ENCODE measurements at regions not wholly inside any gene's neighbourhood (a gene's known extent, or its start where the extent isn't known, plus 50 kb on each side); places are given as distances from the start of the nearest gene placed in this dataset.

DNA sequence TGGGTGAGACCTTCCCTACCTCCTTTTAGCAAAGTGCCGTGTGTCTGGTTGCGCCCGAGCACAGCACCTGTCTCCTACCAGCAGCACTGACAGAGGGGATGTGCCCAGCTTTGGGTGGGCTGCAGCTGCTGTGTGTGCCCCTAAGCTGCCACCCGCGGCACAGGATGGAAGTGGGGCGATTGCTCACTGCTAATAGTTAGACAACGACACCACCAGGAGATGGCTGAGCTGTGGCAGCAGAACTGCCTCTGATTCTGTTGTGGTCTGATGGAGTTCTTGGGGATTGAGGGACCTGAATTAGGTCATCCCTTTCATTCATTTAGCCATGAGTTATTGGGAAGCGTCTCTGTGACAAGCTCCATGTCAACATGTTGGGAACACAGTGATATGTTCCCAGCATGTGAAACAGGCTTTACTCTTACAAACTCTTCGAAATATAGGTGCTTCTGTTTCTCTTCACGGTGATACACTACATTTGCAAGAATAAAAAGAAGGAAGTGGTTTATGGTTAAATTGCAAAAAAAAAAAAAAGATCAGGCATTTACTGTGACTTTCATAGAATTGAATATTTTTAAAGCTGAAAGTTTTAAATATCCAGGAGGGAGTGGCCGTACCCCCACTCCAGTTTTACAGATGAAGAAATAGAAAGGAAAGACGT lies 184.4 kb downstream of the MAF start:
- Histone ChIP-seq H3K4me1 (ENCODE audit: control insufficient read depth, extremely low read depth, insufficient read depth, low read length) (no peaks in the 10 kb centered on the region), H4K20me1 (ENCODE audit: control insufficient read depth, extremely low read depth, insufficient read depth, low read length) (no peaks in the 10 kb centered on the region), H3K4me3 (ENCODE audit: control insufficient read depth in 2 of 3, extremely low read depth in 1 of 3, insufficient read depth in 2 of 3, low read depth in 1 of 3, low read length in 3 of 3) (no peak overlapping the region), H3K9me3 (ENCODE audit: control insufficient read depth, low read depth, low read length) (no peaks in the 10 kb centered on the region), H3K79me2 (ENCODE audit: control insufficient read depth, insufficient read depth, low read length) (no peaks in the 10 kb centered on the region), H3K27me3 (ENCODE audit: control insufficient read depth, extremely low read depth, insufficient read depth, low read length) (no peaks in the 10 kb centered on the region), H3K27ac (ENCODE audit: control insufficient read depth, insufficient read depth, low read length) (no peak overlapping the region), H3K36me3 (ENCODE audit: control insufficient read depth in 2 of 2, extremely low read depth in 1 of 2, insufficient read depth in 2 of 2, low read length in 2 of 2) (no peaks in the 10 kb centered on the region), H3K4me2 (ENCODE audit: control insufficient read depth, extremely low read depth, insufficient read depth, low read depth, low read length) (no peak overlapping the region), H2AFZ (ENCODE audit: control insufficient read depth, low read length) (no peak overlapping the region), H3K9ac (ENCODE audit: control insufficient read depth, extremely low read depth, insufficient read depth, low read length) (no peak overlapping the region), H3K9me1 (ENCODE audit: control insufficient read depth, extremely low read depth, insufficient read depth, low read length) (no peaks in the 10 kb centered on the region)
- dilution Hi-C loops (cut with MboI; ENCODE audit: extremely low pct_ligation_motif_present, low sequenced_read_pairs), result no loop called here
- FAIRE-seq (no peak), DNase-seq (ENCODE audit: low read depth, low spot score) (no peak)
- no peak for TF ChIP-seq EZH2 (IDR thresholded peaks at IDR 0.05; ENCODE audit: low read length)
- TF ChIP-seq, protein P1, sequence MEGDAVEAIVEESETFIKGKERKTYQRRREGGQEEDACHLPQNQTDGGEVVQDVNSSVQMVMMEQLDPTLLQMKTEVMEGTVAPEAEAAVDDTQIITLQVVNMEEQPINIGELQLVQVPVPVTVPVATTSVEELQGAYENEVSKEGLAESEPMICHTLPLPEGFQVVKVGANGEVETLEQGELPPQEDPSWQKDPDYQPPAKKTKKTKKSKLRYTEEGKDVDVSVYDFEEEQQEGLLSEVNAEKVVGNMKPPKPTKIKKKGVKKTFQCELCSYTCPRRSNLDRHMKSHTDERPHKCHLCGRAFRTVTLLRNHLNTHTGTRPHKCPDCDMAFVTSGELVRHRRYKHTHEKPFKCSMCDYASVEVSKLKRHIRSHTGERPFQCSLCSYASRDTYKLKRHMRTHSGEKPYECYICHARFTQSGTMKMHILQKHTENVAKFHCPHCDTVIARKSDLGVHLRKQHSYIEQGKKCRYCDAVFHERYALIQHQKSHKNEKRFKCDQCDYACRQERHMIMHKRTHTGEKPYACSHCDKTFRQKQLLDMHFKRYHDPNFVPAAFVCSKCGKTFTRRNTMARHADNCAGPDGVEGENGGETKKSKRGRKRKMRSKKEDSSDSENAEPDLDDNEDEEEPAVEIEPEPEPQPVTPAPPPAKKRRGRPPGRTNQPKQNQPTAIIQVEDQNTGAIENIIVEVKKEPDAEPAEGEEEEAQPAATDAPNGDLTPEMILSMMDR (optimal IDR thresholded peaks at IDR 0.05 in 1 of 3, IDR thresholded peaks at IDR 0.05 in 1 of 3, conservative IDR thresholded peaks at IDR 0.05 in 1 of 3; ENCODE audit: extremely low read depth in 1 of 3, insufficient read depth in 2 of 3, low read length in 3 of 3), result no peak

DNA sequence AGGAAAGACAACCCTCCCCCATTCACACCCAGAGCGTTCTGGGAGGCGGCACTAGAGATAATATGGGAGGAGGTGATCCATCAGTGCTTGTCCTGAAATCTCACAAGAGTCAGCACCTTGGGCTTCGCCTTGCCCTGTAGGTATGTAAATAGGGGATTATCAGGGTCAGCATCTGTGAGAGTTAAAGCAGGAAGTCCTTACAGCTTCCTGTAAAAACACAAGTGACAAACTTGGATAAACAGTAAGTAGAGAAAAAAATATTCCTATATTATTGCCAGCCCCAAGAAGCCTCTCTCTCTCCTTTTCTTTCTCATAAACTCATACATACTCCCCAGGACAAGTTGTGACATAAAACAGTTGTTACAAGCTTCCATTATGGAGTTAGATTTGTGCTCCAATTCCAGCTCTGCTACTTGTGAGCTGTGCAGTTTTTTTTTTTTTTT lies 187.7 kb downstream of the MAF start:
- Histone ChIP-seq H2AFZ (ENCODE audit: control insufficient read depth, low read length) (no peak overlapping the region), H3K4me2 (ENCODE audit: control insufficient read depth, extremely low read depth, insufficient read depth, low read depth, low read length) (no peak overlapping the region), H3K27me3 (ENCODE audit: control insufficient read depth, extremely low read depth, insufficient read depth, low read length) (no peaks in the 10 kb centered on the region), H4K20me1 (ENCODE audit: control insufficient read depth, extremely low read depth, insufficient read depth, low read length) (no peaks in the 10 kb centered on the region), H3K4me3 (ENCODE audit: control insufficient read depth in 2 of 3, extremely low read depth in 1 of 3, insufficient read depth in 2 of 3, low read depth in 1 of 3, low read length in 3 of 3) (no peak overlapping the region), H3K4me1 (ENCODE audit: control insufficient read depth, extremely low read depth, insufficient read depth, low read length) (no peaks in the 10 kb centered on the region), H3K9me1 (ENCODE audit: control insufficient read depth, extremely low read depth, insufficient read depth, low read length) (no peaks in the 10 kb centered on the region), H3K9ac (ENCODE audit: control insufficient read depth, extremely low read depth, insufficient read depth, low read length) (no peak overlapping the region), H3K27ac (ENCODE audit: control insufficient read depth, insufficient read depth, low read length) (no peak overlapping the region), H3K79me2 (ENCODE audit: control insufficient read depth, insufficient read depth, low read length) (no peaks in the 10 kb centered on the region), H3K36me3 (ENCODE audit: control insufficient read depth in 2 of 2, extremely low read depth in 1 of 2, insufficient read depth in 2 of 2, low read length in 2 of 2) (no peaks in the 10 kb centered on the region), H3K9me3 (ENCODE audit: control insufficient read depth, low read depth, low read length) (no peaks in the 10 kb centered on the region)
- dilution Hi-C loops (cut with MboI; ENCODE audit: extremely low pct_ligation_motif_present, low sequenced_read_pairs), result no loop called here
- FAIRE-seq, result no peak
- TF ChIP-seq, protein P1 (optimal IDR thresholded peaks at IDR 0.05 in 1 of 3, IDR thresholded peaks at IDR 0.05 in 1 of 3, conservative IDR thresholded peaks at IDR 0.05 in 1 of 3; ENCODE audit: extremely low read depth in 1 of 3, insufficient read depth in 2 of 3, low read length in 3 of 3), result no peak
- no peak for TF ChIP-seq EZH2 (IDR thresholded peaks at IDR 0.05; ENCODE audit: low read length)
- DNase-seq (ENCODE audit: low read depth, low spot score), result no peak

Data from keratinocyte (primary cell).